HFF-Myc (cell line): ENCODE measurements at regions not wholly inside any gene's neighbourhood (a gene's known extent, or its start where the extent isn't known, plus 50 kb on each side); places are given as distances from the start of the nearest gene placed in this dataset.

Experiments used
- DNase-seq: peaks from one replicate; pipeline ENCODE4 v3.0.0-alpha.2; 2011; ENCODE audit warnings: low read depth; ENCODE audit errors: extremely low read depth
- H3K4me3 ChIP-seq: replicated peaks from 2 replicates; pipeline ENCODE4 v1.5.1; 2011; ENCODE audit warnings: low read depth, mild to moderate bottlenecking, control low read depth, low read length
- TF ChIP-seq, protein P1 (sequence below): IDR thresholded peaks from 2 replicates; pipeline ENCODE4 v1.5.1; 2012; ENCODE audit warnings: mild to moderate bottlenecking, low read depth, low read length, control low read depth; ENCODE audit errors: missing control alignments

DNA sequence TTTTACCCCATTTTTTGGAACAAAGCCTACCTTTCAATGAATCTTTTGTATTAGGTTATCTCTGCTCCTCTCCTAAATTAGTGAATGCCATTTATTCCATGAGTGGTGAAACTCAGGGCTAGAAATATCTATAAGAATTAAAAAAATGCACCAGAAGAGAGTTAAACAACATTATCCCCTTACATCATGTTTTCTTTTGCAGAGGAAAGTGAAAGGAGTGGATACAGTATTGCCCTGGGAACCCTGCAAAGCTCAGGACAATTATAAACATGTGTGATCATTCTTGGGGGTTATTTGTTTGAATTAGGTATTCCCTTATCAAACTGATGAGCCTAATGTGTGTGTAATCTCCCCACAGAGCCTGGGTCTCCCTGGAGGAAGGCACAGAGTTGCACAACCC, 559.2 kb downstream of the RNF144A start:
- H3K4me3 ChIP-seq, result no peak overlapping the region
- DNase-seq, result no peak
- TF ChIP-seq, protein P1, sequence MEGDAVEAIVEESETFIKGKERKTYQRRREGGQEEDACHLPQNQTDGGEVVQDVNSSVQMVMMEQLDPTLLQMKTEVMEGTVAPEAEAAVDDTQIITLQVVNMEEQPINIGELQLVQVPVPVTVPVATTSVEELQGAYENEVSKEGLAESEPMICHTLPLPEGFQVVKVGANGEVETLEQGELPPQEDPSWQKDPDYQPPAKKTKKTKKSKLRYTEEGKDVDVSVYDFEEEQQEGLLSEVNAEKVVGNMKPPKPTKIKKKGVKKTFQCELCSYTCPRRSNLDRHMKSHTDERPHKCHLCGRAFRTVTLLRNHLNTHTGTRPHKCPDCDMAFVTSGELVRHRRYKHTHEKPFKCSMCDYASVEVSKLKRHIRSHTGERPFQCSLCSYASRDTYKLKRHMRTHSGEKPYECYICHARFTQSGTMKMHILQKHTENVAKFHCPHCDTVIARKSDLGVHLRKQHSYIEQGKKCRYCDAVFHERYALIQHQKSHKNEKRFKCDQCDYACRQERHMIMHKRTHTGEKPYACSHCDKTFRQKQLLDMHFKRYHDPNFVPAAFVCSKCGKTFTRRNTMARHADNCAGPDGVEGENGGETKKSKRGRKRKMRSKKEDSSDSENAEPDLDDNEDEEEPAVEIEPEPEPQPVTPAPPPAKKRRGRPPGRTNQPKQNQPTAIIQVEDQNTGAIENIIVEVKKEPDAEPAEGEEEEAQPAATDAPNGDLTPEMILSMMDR, result no peak

- no peak for DNase-seq
- TF ChIP-seq, protein P1, result no peak
- no peak overlapping the region for H3K4me3 ChIP-seq
Observed at GRCh38 chr2:7479603-7480002, 562.4 kb downstream of the RNF144A start.

DNA sequence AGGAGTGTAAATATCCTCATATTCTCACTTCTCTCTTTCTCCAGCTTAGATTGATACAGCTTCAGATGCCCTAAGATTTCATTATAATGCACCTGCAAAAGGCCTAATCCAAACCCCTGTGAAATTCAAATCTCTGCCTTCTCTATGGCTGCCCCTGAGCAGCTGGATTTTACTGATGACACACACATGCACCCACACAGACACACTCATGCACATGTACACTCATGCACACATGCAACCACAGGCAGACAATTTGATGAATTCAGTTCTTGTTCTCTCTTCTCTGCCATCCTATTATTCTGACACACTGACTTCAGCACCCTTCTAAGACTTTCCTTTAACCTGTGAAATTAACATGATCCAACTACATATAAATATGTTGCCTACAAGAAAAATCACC, 563.2 kb downstream of the RNF144A start:
- no peak for DNase-seq
- H3K4me3 ChIP-seq, result no peak overlapping the region
- TF ChIP-seq, protein P1, result no peak

GRCh38 chr2:7490672-7491071, 573.5 kb downstream of the RNF144A start:
- no peak overlapping the region for H3K4me3 ChIP-seq
- DNase-seq, result no peak
- TF ChIP-seq, protein P1, result no peak

DNA sequence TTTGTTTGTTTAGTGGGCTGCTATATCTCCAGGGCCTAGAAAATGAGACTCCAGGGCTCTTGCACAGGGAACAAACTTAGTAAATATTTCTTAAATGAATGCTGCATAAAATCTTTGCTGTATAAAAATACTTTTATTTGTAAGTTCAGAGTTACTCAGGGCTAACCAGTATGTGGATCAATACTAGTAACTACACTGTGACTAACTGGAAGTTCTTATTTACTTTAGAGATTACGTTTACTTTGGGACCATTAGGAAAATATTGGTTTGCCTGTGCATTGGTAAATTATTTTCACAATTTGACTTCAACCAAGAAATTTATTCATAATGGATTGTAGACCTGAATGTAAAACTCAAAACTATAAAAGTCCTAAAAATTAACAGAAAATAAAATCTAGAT, 575.5 kb downstream of the RNF144A start:
- no peak overlapping the region for H3K4me3 ChIP-seq
- DNase-seq, result no peak
- TF ChIP-seq, protein P1, result no peak

- TF ChIP-seq, protein P1, result no peak
- DNase-seq, result no peak
- H3K4me3 ChIP-seq, result no peak overlapping the region
Observed at GRCh38 chr2:7497178-7497577, 580.0 kb downstream of the RNF144A start.

DNA sequence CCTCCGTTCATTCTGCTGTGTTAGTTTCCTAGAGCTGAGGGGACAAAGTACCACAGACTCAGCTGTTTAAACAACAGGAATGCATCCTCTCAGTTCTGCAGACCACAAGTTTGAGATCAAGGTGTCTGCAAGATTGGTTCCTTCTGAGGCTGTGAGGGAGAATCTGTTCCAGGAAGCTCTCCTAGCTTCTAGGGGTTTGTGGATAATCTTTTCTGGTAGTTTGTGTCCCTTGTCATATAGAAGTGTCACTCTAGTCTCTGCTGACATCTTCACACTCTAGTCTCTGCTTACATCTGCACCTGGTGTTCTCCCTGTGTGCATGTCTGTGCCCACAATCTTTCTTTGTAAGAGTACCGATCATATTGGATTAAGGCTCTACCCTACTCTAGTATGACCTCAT, 581.8 kb downstream of the RNF144A start:
- TF ChIP-seq, protein P1, result no peak
- H3K4me3 ChIP-seq, result no peak overlapping the region
- no peak for DNase-seq
